IPS DF 4.7 (cell line): ENCODE measurements at regions not wholly inside any gene's neighbourhood (a gene's known extent, or its start where the extent isn't known, plus 50 kb on each side); places are given as distances from the start of the nearest gene placed in this dataset.

Experiments used
- DNase-seq: peaks from one replicate; pipeline ENCODE4 v3.0.0-alpha.2; 2013; ENCODE audit warnings: low spot score; ENCODE audit errors: extremely low read depth

GRCh38 chr17:17398188-17398942 is 78.4 kb upstream of the MED9 start:
- DNase-seq: no peak

GRCh38 chr17:17398943-17399926 is 77.6 kb upstream of the MED9 start:
- no peak for DNase-seq

GRCh38 chr17:17400070-17400469 is 76.7 kb upstream of the MED9 start:
- no peak for DNase-seq

- no peak for DNase-seq
Observed at GRCh38 chr17:17400566-17401184, 76.1 kb upstream of the MED9 start.

- peak; percentile 25 for DNase-seq
Observed at GRCh38 chr17:17401271-17401781, 75.5 kb upstream of the MED9 start.

GRCh38 chr17:17402558-17402957 is 74.2 kb upstream of the MED9 start:
- DNase-seq: no peak

- DNase-seq: no peak
Observed at GRCh38 chr17:17403065-17403464, 73.7 kb upstream of the MED9 start.

- DNase-seq: no peak
Observed at GRCh38 chr17:17403899-17404576, 72.8 kb upstream of the MED9 start.

- no peak for DNase-seq
Observed at GRCh38 chr17:17405673-17406072, 71.1 kb upstream of the MED9 start.

- DNase-seq: no peak
Observed at GRCh38 chr17:17406225-17406624, 70.6 kb upstream of the MED9 start.

GRCh38 chr17:17408236-17408794 is 68.5 kb upstream of the MED9 start:
- no peak for DNase-seq

GRCh38 chr17:17410357-17410756 is 66.4 kb upstream of the MED9 start:
- no peak for DNase-seq

GRCh38 chr17:17411692-17412091 is 65.1 kb upstream of the MED9 start:
- DNase-seq: no peak

- DNase-seq: no peak
Observed at GRCh38 chr17:17412326-17412725, 64.5 kb upstream of the MED9 start.

GRCh38 chr17:17413215-17413792 is 63.5 kb upstream of the MED9 start:
- no peak for DNase-seq

GRCh38 chr17:17413821-17414220 is 63.0 kb upstream of the MED9 start:
- no peak for DNase-seq

GRCh38 chr17:17414341-17414805 is 62.4 kb upstream of the MED9 start:
- DNase-seq: no peak

GRCh38 chr17:17415006-17415405 is 61.8 kb upstream of the MED9 start:
- DNase-seq: no peak

GRCh38 chr17:17416007-17416399 is 60.8 kb upstream of the MED9 start:
- peak; percentile 79 for DNase-seq
